Erythroblast (primary cell): ENCODE measurements at regions not wholly inside any gene's neighbourhood (a gene's known extent, or its start where the extent isn't known, plus 50 kb on each side); places are given as distances from the start of the nearest gene placed in this dataset.

ENCODE experiments used
- GATA1 ChIP-seq: IDR thresholded peaks from 2 replicates; pipeline ENCODE4 v1.6.1; 2011; ENCODE audit warnings: low read depth, mild to moderate bottlenecking, control low read depth, low read length, moderate library complexity
- POLR2A ChIP-seq: IDR thresholded peaks from 2 replicates; pipeline ENCODE4 v1.6.1; 2011; ENCODE audit warnings: mild to moderate bottlenecking, low read length

GRCh38 chr10:130477360-130477759, 341.2 kb downstream of the GLRX3 start:
- no peak for TF ChIP-seq POLR2A
- TF ChIP-seq GATA1 = no peak
